BLaER1 treated with 17β-estradiol and CSF1 and Interleukin-3, amounts not matched to agents 10 nM and 100 nM (cell line): ENCODE measurements at regions not wholly inside any gene's neighbourhood (a gene's known extent, or its start where the extent isn't known, plus 50 kb on each side); places are given as distances from the start of the nearest gene placed in this dataset.

Experiments
- H3K27ac ChIP-seq, 11 experiments: shearing (Covaris generic); formaldehyde crosslinking; 2 replicates each; pipeline ENCODE4 v1.8.1; 2022
- H3K27me3 ChIP-seq, 11 experiments: shearing (Covaris generic); formaldehyde crosslinking; 2 replicates each; pipeline ENCODE4 v1.8.1; 2022
- H3K36me3 ChIP-seq, 11 experiments: shearing (Covaris generic); formaldehyde crosslinking; 2 replicates each; pipeline ENCODE4 v1.8.1; 2022
- H3K4me1 ChIP-seq, 10 experiments: shearing (Covaris generic); formaldehyde crosslinking; 2 replicates each; pipeline ENCODE4 v1.8.1; 2022
- H3K4me2 ChIP-seq, 11 experiments: shearing (Covaris generic); formaldehyde crosslinking; 2 replicates each; pipeline ENCODE4 v1.8.1; 2022
- H3K4me3 ChIP-seq, 10 experiments: shearing (Covaris generic); formaldehyde crosslinking; 2 replicates each; pipeline ENCODE4 v1.8.1; 2022
- H3K9ac ChIP-seq, 11 experiments: shearing (Covaris generic); formaldehyde crosslinking; 2 replicates each; pipeline ENCODE4 v1.8.1; 2022
- H3K9me3 ChIP-seq, 11 experiments: shearing (Covaris generic); formaldehyde crosslinking; replicated peaks in 1 of 11; 2 replicates each; pipeline ENCODE4 v1.8.1; 2022
- H4K20me1 ChIP-seq, 11 experiments: shearing (Covaris generic); formaldehyde crosslinking; 2 replicates each; pipeline ENCODE4 v1.8.1; 2022
- Cebpa-rat ChIP-seq, 11 experiments: shearing (Covaris generic); IDR thresholded peaks; 2 replicates each; pipeline ENCODE4 v1.8.1; 2022

GRCh38 chr5:126253406-126253805, 169.8 kb upstream of the GRAMD2B start:
- Histone ChIP-seq H3K4me1 (no peaks in the 10 kb centered on the region), H3K4me3 (no peak overlapping the region), H3K27me3 (no peaks in the 10 kb centered on the region), H3K9ac (no peak overlapping the region), H3K9me3 (peaks cover 13 to 20% (median 16%) of the 10 kb centered on the region in 11 experiments; a peak in 20 of 22 replicates), H3K27ac (no peak overlapping the region), H4K20me1 (no peaks in the 10 kb centered on the region), H3K36me3 (no peaks in the 10 kb centered on the region), H3K4me2 (no peak overlapping the region)
- no peak for TF ChIP-seq Cebpa-rat (IDR thresholded peaks at IDR 0.05)

- no peaks in the 10 kb centered on the region for H3K36me3 ChIP-seq
- TF ChIP-seq Cebpa-rat (IDR thresholded peaks at IDR 0.05), result no peak
- no peak overlapping the region for H3K4me2 ChIP-seq
- H3K9me3 ChIP-seq, result peaks cover 16 to 29% (median 24%) of the 10 kb centered on the region in 11 experiments
- H3K4me3 ChIP-seq, result no peak overlapping the region
- H3K4me1 ChIP-seq, result no peaks in the 10 kb centered on the region
- no peaks in the 10 kb centered on the region for H4K20me1 ChIP-seq
- H3K9ac ChIP-seq, result no peak overlapping the region
- no peaks in the 10 kb centered on the region for H3K27me3 ChIP-seq
- no peak overlapping the region for H3K27ac ChIP-seq
Measured at GRCh38 chr5:126263591-126264184, 159.5 kb upstream of the GRAMD2B start.

DNA sequence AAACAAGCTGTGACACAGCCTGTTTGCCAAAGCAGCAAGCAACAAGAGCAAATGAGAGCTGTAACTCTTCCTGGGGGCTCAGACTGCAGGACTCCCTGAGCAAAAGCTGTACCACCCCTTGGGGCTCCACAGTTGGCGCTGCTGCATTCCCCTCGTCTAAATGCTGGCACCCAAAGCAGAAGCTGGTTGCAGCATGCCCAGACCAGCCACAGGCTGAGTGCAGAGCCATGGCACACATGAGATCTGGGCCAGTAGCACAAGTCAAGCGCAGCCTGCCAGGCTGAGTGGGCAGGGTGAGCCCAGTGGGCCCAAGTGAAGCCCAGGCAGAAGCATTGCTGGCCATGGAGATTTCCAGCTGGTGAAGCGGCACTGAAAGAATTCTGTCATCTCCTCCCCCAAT, 157.3 kb upstream of the GRAMD2B start:
- peaks cover 8 to 17% (median 13%) of the 10 kb centered on the region in 11 experiments; a peak in 16 of 22 replicates for H3K9me3 ChIP-seq
- H3K9ac ChIP-seq, result no peak overlapping the region
- no peak overlapping the region for H3K27ac ChIP-seq
- no peak for TF ChIP-seq Cebpa-rat (IDR thresholded peaks at IDR 0.05)
- no peaks in the 10 kb centered on the region for H3K4me1 ChIP-seq
- no peaks in the 10 kb centered on the region for H3K27me3 ChIP-seq
- H3K36me3 ChIP-seq, result no peaks in the 10 kb centered on the region
- H3K4me2 ChIP-seq, result no peak overlapping the region
- H3K4me3 ChIP-seq, result no peak overlapping the region
- no peaks in the 10 kb centered on the region for H4K20me1 ChIP-seq

GRCh38 chr5:126267438-126267837, 155.8 kb upstream of the GRAMD2B start:
- TF ChIP-seq Cebpa-rat (IDR thresholded peaks at IDR 0.05), result no peak
- Histone ChIP-seq H4K20me1 (no peaks in the 10 kb centered on the region), H3K36me3 (no peaks in the 10 kb centered on the region), H3K27ac (no peak overlapping the region), H3K4me2 (no peak overlapping the region), H3K9me3 (peaks cover 8 to 15% (median 13%) of the 10 kb centered on the region in 11 experiments; a peak in 16 of 22 replicates), H3K4me3 (no peak overlapping the region), H3K9ac (no peak overlapping the region), H3K27me3 (no peaks in the 10 kb centered on the region), H3K4me1 (no peaks in the 10 kb centered on the region)

DNA sequence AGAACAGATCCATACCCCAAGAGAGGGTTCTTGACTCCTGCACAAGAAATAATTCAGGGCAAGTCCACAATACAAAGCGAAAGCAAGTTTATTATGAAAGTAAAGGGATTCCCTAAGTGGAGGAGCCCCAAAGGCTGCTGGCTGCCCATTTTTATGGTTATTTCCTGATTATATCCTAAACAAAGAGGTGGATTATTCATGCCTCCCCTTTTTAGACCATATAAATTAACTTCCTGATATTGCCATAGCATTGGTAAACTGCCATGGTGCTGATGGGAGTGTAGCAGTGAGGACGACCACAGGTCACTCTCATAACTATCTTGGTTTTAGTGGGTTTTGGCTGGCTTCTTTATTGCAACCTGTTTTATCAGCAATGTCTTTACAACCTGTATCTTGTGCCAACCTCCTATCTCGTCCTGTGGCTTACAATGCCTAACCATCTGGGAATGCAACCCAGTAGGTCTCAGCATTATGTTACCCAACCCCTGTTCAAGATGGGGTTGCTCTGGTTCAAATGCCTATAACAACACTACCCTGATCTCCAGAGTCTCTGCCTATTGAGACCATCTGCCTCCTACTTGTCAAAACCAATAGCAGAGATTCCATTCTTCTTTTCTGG, 154.4 kb upstream of the GRAMD2B start:
- TF ChIP-seq Cebpa-rat (IDR thresholded peaks at IDR 0.05), result no peak
- peaks cover 8 to 15% (median 13%) of the 10 kb centered on the region in 11 experiments; a peak in 16 of 22 replicates for H3K9me3 ChIP-seq
- no peak overlapping the region for H3K9ac ChIP-seq
- H3K36me3 ChIP-seq, result no peaks in the 10 kb centered on the region
- H3K27me3 ChIP-seq, result no peaks in the 10 kb centered on the region
- no peak overlapping the region for H3K4me2 ChIP-seq
- no peak overlapping the region for H3K4me3 ChIP-seq
- no peak overlapping the region for H3K27ac ChIP-seq
- no peaks in the 10 kb centered on the region for H3K4me1 ChIP-seq
- H4K20me1 ChIP-seq, result no peaks in the 10 kb centered on the region

DNA sequence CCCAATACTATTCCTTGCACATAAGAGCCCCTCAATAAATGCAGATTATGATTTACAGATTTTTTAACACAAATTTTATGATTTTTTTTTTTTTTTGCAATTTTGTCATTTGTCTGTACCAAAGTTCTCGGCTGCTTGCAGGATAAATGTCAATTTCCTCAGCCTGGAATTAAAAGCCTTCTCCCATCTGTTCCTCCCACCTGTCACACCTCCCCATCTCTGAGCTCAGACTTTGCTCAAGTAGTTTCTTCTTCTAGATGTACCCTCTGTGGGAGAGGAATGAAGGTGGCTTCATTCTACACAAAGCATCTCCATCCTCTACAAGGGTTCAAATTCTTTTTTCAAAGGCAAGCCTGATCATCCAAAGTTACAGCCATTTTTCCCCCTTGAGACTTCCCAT, 153.7 kb upstream of the GRAMD2B start:
- Histone ChIP-seq H3K9me3 (peaks cover 8 to 15% (median 13%) of the 10 kb centered on the region in 11 experiments; a peak in 16 of 22 replicates), H3K4me2 (no peak overlapping the region), H4K20me1 (no peaks in the 10 kb centered on the region), H3K4me3 (no peak overlapping the region), H3K4me1 (no peaks in the 10 kb centered on the region), H3K27me3 (no peaks in the 10 kb centered on the region), H3K36me3 (no peaks in the 10 kb centered on the region), H3K27ac (no peak overlapping the region), H3K9ac (no peak overlapping the region)
- TF ChIP-seq Cebpa-rat (IDR thresholded peaks at IDR 0.05), result no peak

DNA sequence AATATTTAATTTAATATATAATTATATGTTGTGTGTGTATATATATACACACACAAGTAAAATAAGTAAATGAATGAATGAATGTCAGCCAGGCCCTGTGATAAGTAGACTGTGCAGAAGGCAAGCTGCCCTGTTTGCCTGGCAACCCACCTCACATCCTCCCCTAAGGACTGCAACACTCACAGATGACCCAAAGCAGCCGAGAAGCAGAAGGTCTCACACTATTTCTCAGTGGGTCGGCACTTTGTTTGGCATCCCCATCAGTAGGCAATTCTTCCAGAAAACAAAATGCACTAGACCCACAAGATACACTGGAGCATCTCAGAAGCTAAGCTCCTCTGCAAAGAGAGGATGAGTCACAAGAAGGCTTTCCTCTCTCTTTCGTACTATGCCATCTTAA, 152.1 kb upstream of the GRAMD2B start:
- TF ChIP-seq Cebpa-rat (IDR thresholded peaks at IDR 0.05), result no peak
- Histone ChIP-seq H3K27me3 (no peaks in the 10 kb centered on the region), H3K36me3 (no peaks in the 10 kb centered on the region)

GRCh38 chr5:126274076-126274762, 149.0 kb upstream of the GRAMD2B start:
- no peak overlapping the region for H3K4me3 ChIP-seq
- H4K20me1 ChIP-seq, result no peaks in the 10 kb centered on the region
- H3K27ac ChIP-seq, result no peak overlapping the region
- no peak overlapping the region for H3K4me2 ChIP-seq
- TF ChIP-seq Cebpa-rat (IDR thresholded peaks at IDR 0.05), result no peak
- H3K36me3 ChIP-seq, result no peaks in the 10 kb centered on the region
- H3K9me3 ChIP-seq, result no peaks in the 10 kb centered on the region
- no peak overlapping the region for H3K9ac ChIP-seq
- no peaks in the 10 kb centered on the region for H3K27me3 ChIP-seq
- H3K4me1 ChIP-seq, result no peaks in the 10 kb centered on the region

More for the DNA sequence above, 152.1 kb upstream of the GRAMD2B start:
- peaks cover 0 to 4% (median 3%) of the 10 kb centered on the region in 11 experiments; a peak in 11 of 22 replicates for H3K9me3 ChIP-seq
- no peak overlapping the region for H3K4me3 ChIP-seq
- H4K20me1 ChIP-seq, result no peaks in the 10 kb centered on the region
- H3K4me1 ChIP-seq, result no peaks in the 10 kb centered on the region
- H3K27ac ChIP-seq, result no peak overlapping the region
- no peak overlapping the region for H3K9ac ChIP-seq
- no peak overlapping the region for H3K4me2 ChIP-seq

DNA sequence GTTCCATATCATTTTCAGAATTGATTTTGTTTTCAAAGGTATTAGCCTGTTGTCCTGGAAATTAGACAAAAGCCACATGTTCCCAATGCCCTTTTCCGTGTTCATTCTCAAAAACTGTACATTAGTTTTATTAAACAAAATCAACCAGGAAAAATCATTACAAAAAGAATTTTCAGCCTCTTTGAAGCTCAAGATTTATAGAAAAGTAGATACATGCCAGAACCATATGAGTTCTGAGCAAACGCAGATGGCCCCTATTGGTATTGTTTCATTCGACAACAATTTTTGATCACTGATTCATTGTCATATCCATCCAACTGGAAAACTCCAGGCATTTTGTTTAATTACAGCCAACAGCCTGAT, 148.5 kb upstream of the GRAMD2B start:
- Histone ChIP-seq H4K20me1 (no peaks in the 10 kb centered on the region), H3K27ac (no peak overlapping the region), H3K9me3 (no peaks in the 10 kb centered on the region), H3K4me2 (no peak overlapping the region), H3K36me3 (no peaks in the 10 kb centered on the region), H3K4me3 (no peak overlapping the region), H3K4me1 (no peaks in the 10 kb centered on the region), H3K27me3 (no peaks in the 10 kb centered on the region), H3K9ac (no peak overlapping the region)
- TF ChIP-seq Cebpa-rat (IDR thresholded peaks at IDR 0.05), result no peak
